NCI-H1105 treated with DMSO at 0.1 percent for 48 hours (cell line): ENCODE measurements at regions not wholly inside any gene's neighbourhood (a gene's known extent, or its start where the extent isn't known, plus 50 kb on each side); places are given as distances from the start of the nearest gene placed in this dataset.
"Not testable (repeated sequence)": the region's sequence is repeated elsewhere in the genome, so short reads cannot be mapped to it uniquely, and the experiment has no call there.

ENCODE experiments used
- DNase-seq: peaks from one replicate; lab custom pipeline; 2025; lab: John Stamatoyannopoulos, UW

DNA sequence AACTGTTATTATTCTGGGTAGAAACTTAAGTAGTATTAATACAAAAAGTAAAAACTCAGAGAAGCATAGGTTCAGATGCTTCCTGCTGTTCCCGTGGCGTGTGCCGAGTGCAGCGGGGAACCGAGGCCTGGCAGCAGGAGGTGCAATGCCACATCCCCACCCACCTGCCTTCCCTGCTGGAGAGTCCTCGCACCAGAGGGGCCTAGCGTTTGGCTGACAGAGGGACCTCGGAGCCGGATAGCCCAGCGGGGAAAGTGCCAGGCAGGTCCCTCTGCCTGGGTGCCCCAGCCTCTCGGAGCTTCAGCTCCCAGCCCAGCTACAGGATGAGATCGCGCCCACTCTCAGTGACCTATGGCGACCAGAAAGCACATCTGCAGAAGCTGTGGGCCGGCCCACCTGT lies 169.6 kb upstream of the GSE1 start:
- no peak for DNase-seq

DNA sequence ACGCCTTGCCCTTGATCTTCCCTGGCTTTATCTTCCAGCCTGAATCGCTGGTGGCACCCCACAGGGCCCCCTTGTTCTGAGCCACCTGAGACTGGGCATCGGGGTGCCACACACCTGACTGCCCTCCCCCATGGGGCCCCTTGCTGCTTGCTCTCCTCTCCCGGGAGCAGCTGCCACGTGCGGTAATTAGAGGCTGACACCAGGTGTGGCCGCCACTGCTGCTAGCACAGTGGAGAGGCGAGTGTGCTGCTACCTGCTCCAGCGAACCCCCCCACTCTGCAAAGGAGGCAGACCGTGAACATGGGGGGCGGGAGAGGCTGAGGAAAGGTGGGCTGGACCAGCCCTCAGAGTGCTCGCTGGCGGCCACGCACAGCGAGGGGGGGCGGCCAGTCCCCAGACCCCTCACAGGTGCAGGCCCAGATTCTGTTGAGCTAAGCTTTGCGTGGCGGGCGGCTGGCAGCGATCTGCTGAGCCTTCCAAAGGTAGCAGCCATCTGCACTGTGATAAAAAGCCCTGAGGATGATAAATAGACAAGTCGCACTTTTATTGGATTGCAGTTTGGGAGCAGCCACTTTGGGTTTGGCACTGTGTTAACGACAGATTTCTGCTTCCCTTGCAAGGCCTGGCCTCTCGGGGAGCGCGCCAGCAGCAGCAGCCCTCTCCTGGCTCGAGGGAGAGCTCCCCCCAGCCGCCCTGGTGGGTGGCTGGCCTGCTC lies 167.9 kb upstream of the GSE1 start:
- peak; percentile 91 for DNase-seq

DNA sequence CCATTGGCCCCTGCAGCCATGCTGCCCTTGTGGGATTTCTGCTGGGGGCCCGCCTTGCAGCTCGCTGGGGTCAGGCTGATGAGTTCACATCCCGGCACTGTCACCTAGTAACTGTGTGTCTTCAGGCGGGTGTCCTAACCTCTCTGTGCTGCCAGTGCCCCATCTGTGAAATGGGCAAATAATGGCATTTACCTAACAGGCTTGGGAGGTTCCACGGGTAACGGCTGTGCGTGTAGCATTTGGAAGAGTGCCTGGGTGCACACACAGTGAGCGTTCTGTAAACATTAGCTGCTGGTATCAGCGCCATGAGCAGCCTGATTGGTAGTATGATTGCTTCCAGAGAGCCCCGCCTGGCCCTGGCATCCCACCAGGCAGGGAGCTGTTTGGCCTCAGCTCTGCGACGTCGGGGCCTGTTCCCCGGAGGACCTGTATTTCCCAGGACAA lies 167.3 kb upstream of the GSE1 start:
- no peak for DNase-seq

DNA sequence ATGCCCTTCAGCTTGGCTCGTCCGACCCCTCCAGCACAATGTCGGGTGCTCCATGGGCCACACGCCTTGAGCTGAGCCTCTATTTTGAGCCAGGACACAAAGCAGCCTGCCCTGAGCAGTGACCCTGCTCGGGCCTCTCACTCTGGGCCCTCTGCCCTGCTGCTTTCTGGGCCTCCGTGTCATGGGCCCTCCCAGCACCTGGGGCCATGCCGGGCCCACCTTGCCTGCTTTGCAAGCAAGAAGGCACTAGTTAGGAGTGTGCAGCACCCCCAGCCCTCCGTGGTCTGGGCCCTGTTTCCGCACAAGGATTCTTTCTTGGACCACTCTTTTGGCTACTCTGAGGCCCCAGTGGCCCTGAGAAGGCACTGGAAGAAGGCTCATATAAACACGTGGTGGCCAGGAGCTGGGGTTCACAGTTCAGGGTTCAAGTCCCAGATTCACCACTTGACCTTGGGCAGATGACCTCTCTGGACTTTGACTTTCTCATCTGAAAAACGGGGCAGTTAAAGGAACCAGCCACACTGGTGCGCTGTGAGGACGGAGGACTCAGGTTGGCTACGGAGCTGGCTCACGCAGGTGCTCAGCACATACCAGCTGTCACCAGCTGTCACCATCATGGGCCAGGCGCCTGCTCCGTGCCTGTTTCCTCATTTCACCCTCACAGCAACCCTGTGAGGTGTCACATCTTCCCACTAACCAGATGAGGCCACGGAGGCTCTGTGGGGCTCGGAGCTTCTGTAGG lies 166.0 kb upstream of the GSE1 start:
- no peak for DNase-seq

DNA sequence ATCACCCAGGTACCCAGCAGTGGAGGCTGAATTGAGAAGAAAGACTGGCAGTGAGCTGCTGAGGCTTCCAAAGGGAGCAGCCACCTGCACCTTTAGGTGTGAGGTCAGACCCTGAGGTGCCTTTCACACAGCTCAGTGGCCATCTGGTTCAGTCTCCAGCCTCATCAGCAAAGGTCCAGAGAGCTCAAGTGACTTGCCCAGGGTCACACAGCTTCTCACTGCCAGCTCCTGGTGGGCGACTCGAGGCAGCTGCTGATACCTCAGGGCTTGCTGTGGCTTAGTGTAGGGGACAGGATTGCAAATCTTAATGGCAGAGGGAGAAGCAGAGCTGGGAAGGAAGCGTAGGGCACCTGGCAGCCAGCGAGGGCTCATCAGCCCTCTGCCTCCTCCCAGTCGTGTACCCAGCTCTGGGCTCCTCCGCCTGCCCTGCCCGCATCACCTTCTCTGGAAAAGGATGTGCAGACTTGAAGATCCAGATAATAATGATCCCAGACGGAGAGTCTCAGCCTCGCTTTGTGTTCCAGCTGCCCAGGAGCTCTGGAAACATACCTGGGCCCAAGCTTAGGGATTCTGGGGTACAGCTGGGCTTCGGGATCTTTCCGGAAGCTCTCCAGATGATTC lies 165.3 kb upstream of the GSE1 start:
- no peak for DNase-seq

DNA sequence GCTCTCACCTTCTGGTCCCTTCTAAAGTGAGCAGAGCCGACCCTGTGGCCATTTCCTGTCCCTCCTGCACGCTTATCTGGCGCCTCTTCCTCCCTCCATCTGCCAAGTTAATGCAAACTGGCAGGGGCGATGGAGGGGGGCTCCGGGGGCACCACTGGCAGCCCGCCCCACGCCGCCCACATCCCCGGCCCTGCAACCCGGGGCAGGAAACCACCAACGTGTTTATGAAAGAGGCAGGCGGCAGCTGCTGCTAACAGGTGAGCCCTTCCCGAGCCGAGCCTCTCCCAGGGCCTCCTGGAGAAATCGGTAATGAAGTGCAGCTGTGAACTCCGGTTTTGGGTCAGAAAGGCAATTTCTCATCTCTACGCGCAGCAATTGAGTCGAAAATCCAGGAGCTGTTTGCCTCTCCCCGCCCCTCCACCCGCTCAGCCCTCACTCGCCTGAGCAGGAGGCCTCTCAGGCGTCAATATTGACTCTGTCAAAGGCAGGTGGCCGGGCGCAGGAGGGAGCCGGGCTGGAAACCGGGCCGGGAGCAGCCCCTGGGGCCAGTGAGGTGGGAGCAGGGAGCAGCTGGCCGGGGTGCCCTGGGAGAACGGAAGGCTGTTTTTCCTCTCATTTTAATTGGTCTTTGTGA lies 164.4 kb upstream of the GSE1 start:
- DNase-seq: peak; percentile 87

DNA sequence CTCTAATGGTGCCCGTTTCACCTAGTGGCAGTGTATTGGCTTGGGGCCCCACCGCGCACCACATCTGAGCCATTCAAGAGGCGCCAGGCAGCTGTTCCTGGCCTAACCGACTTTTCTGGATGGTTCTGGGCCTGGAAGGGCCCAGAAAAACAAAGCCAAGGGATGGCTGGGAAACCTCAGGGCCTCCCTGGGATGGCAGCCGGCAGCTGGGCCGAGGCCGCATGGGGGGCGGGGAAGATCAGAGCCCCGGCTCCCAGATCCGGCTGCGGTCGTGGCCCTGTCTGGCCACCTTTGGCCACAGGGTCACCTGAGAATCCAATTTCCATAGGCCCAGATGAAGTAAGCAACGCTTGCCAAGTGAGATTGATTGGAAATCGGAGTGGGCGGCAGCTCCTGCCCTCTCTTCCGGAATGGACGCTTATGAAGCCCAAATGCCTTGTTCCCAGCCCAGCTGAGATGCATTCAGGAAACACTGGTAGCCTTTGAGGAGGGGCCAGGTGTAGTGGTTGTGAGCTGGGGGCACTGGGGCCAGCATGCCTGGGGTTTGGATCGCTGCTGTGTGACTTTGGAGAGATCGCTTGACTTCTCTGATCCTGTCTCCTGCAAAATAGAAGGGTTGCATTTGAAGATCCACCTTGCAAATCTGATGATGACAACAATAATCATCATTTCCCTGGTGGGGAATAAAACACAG lies 163.8 kb upstream of the GSE1 start:
- no peak for DNase-seq

DNA sequence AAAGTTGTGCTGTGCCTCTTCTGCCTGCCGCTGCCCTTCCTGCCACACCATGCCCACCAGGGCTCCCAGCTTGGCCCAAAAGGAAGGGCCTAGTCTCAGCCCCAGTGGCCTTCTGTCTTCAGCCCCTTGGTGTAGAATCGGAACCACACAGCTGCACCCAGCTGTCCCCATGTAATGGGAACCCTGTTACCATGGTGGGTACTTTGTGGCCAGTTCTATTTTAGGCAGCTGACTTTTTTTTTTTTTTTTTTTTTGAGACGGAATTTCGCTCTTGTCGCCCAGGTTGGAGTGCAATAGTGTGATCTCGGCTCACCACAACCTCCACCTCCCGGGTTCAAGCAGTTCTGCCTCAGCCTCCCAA lies 163.3 kb upstream of the GSE1 start:
- no peak for DNase-seq

DNA sequence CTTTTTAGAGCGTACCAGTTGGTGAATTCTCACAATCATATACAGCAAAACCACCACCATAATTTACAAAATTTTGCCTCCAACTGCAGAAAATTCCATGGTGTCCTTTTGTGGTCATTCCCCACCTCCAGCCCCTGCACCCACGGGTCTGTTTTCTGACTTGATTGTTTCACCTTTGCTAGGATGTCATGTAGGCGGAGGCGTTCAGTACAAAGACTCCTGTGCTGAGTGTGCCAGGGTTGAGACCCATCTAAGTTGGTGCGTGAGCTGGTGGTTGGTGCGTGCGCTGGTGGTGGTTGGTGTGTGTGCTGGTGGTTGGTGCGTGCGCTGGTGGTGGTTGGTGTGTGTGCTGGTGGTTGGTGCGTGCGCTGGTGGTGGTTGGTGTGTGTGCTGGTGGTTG lies 162.0 kb upstream of the GSE1 start:
- DNase-seq: not testable (repeated sequence)

DNA sequence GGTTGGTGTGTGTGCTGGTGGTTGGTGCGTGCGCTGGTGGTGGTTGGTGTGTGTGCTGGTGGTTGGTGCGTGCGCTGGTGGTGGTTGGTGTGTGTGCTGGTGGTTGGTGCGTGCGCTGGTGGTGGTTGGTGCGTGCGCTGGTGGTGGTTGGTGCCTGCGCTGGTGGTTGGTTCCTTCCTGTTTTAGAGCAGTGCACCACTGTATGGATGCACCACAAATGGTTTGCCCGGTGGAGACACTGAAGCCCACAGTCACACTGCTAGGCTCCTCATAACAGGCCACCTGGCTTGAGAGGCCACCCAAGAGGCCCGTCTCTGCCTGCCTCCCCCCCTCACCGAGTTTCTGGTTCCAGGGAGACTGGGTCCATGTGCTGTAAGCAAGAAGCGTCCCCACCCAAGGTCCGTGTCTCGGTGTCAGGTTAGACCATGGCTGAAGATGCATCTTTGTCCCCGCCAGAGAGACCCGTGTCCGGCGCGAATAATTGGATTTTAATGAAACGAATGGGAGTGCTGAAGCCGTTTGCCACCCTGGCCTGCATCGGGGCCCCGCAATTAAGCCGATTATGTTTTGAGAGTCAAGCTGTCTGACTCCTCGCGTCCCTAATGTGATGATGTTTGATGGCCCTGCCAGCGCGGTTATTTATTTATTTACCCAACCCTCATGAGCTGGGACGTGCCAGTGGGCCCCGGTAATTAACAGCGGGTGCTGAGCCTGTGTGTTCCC lies 161.3 kb upstream of the GSE1 start:
- peak; percentile 82 for DNase-seq

DNA sequence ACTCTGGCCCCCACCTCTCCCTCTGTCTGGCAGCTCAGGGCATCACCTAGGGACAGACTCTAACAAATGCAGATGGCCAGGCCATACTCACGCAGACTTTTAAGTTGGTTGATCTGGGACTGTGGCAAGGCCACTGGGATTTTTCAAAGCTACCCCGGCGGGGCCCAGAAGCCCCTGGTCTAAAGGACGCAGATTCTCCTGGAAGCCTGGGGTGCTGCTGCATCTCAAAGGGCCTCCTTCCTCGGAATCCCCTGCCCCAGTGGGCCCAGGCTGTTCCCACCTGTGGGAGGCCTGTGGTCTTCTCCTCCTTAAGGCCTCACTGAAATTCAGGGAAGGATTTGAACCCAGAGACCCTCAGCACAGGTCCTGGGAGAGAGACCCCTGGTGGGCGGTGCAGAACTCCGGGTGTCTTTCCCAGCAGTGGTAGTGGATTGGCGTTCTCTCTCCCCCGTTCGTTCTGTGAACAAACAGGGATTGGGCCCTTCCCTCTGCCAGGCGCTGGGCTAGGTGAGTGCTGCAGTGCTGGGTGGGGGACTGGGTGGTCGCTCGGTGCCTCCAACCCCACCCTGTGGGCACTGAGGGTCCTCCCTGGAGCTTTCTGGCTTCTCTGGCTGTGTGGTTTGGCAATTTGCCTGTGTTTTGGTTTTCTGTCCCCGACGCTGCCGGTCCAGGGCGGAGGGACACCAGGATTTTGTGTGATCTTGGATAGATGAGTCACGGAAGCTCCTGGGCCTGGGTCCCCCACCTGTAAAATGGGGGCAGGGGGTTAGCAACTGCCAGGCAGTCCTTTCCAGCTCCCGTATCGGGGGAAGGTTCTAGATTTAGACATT lies 160.5 kb upstream of the GSE1 start:
- no peak for DNase-seq

DNA sequence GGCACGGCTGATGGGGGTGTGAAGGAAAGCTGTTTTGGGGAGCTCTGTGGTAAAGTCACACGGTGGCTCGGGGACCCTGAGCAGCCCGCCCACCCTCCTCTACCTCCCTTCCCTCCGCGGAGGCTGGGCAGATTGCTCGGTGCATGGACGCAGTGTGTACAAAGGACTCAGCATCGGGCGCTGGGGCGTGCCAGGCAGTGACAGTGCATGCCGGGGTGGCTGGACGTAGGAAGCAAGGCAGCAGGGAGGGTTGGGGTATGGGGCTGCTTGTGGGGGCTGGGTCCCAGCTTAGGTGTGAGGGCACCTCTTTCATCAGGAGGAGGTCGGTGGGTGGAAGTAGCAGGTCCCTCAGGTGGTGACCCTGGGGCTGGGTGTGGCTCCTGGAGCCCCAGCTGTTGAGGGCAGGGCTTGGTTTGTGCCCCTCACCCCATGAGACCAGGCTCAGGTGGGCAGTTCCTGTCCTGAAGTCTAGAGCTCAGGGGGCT lies 159.9 kb upstream of the GSE1 start:
- DNase-seq: no peak

DNA sequence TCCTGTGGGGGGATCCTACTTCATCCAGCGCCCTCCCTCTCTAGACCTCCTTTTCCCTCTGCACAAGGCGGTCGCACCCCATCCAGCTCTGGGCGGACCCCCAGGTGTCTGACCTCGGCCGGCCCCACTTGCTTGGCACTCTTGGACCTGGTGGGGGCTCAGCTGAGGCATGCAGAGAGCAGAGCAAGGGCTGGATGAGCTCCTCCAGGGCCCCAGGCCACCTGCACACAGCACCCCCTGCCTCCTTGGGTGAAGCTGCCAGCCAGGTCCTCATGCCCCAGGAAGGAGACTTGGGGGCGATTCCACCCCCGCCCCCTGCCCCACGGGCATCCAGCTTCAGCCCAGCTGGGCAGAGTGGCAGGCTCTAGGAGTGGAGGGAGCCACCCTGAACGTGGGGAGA lies 159.4 kb upstream of the GSE1 start:
- DNase-seq: no peak

DNA sequence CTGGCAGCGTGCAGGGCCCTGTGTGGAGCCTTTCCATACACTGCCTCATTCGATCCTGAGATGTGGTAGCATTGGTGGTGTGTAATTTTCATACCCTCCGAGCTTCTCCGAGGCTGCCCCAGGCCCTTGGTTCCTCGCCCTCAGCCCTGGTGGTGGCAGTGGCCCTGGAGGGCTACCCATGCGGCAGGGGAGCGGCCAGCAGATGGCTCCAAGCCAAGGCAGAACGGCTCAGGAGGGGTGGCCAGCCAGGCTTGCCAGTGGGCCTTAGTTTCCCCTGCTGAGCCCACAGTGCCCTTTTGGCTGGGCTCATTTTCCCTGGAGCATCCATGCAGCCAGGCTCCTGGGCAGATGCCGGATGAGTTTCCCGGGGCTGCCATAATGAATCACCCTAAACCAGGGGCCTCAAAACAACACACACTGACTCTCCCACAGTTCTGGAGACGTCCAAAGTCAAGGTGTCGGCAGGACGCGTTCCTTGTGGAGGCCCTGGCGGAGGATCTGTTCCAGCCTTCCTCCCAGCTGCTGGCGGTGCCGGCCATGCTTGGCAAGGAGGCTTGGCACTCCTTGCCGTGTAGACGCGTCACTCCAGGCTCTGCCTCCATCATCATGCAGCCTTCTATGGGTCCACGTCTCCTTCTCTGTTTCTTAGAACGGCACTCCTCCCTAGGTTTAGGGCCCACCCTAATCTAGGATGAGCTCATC lies 158.8 kb upstream of the GSE1 start:
- no peak for DNase-seq

DNA sequence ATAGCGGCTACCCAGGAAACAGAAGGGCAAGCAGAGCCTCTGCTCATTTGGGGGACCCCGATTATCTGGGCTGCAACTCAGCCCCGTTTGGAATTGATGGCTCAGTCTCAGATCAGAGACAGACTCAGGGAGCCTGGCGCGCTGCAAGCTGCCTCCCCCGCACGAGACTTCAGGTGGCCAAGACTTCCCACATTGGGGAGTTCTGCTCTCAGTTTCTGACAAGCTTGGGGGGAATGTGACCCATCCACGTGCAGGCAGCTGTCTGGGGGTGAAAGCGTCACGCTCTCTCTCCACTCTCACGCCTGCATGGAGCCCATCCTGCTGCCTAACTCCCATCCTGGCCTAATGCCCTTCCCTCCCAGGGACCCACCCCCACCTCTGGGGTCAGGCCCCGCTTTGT lies 157.6 kb upstream of the GSE1 start:
- no peak for DNase-seq

DNA sequence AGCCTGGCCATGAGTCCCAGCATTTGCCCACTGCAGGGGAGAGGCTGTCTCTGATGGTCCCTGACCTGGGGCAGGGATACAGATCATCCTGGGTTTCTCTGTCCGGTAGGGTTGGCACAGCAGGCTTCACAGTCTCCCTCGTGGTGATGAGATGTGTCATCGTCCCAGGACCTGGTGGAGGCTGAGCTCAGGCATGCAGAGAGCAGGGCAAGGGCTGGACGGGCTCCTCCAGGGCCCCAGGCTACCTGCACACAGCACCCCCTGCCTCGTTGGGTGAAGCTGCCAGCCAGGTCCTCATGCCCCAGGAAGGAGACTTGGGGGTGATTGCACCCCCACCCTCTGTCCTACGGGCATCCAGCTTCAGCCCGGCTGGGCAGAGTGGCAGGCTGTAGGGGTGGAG lies 155.8 kb upstream of the GSE1 start:
- no peak for DNase-seq

DNA sequence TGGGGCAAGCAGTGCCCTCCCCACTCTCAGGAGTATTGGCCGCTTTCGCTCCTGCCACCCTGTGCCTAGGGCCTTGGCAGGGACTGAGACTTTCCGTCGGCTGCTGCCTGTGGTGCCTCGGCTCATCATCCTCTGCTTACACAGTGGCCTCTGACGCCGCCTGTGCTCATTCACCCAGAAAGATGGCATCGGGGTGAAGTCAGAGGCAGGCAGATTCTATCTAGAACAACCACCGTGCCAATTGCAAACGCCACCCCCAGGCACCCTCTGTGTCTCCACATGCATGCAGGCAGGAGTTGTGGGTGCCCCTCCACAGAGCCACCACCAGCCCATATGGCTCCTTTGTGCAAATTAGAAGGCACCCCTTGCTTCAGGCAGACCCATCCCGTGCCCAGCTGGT lies 154.2 kb upstream of the GSE1 start:
- no peak for DNase-seq

DNA sequence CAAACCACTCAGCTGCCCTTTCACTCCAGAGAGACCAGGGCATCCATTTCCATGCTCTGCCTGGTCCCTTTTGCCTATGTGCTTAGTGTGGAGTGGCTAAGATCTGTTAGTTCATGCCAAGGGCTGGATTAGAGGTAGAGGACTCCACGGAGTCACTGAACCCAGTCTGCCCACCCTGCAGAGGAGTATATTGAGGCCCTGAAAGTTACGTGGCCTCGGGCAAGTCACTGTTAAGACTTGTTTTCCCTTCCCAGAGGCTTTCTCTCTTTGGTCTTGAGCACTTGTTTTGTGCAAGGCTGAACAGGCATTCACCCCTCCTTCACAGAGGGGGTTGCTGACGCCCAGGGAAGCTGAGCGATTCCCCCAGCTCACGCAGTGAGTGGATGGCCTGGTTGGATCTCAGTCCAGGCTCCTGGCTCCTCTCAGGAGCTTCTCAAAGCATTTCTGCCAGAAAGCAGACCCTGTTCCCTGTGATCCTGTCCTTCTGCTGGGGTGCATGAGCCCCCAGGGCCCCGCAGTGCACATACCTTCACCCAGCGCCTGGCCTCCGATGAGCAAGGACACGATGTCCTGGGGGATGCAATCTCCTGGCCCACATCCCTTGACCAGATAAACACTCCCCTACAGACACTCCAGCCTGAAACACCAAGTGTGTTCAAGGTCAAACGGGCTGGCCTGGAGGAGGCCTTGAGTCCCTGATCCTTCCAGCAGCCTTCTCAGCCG lies 153.4 kb upstream of the GSE1 start:
- no peak for DNase-seq
